Left ventricle myocardium inferior (tissue), 1 donor: ENCODE measurements at regions not wholly inside any gene's neighbourhood (a gene's known extent, or its start where the extent isn't known, plus 50 kb on each side); places are given as distances from the start of the nearest gene placed in this dataset.

Experiments used
- DNase-seq: peaks from one replicate; pipeline ENCODE4 v3.0.0-alpha.2; 2020
- H3K27ac ChIP-seq: fragments of 200-600 bp; replicated peaks from 2 replicates; pipeline ENCODE4 v1.8.0; 2021
- H3K27me3 ChIP-seq: fragments of 200-600 bp; 2 replicates; pipeline ENCODE4 v1.8.0; 2021; ENCODE audit warnings: low read depth
- H3K36me3 ChIP-seq: fragments of 200-600 bp; 2 replicates; pipeline ENCODE4 v1.8.0; 2021
- H3K4me1 ChIP-seq: fragments of 200-600 bp; 2 replicates; pipeline ENCODE4 v1.8.0; 2021
- H3K4me3 ChIP-seq: fragments of 200-600 bp; 2 replicates; pipeline ENCODE4 v1.8.0; 2021; ENCODE audit warnings: mild to moderate bottlenecking, moderate library complexity
- H3K9me3 ChIP-seq: fragments of 200-600 bp; replicated peaks from 2 replicates; pipeline ENCODE4 v1.8.0; 2021
- intact Hi-C: fragments of 100-400 bp; cut with micrococcal nuclease; formaldehyde crosslinking; loops from one replicate; pipeline ENCODE4 v1.11.0; 2022
- TF ChIP-seq, protein P1 (sequence below): fragments of 200-600 bp; IDR thresholded peaks from 2 replicates; pipeline ENCODE4 v1.8.0; 2021; ENCODE audit warnings: antibody characterized with exemption, mild to moderate bottlenecking, borderline replicate concordance
- donor health status: DM: no; HTN: yes; CAD: no; lungs with severe emphysema.

DNA sequence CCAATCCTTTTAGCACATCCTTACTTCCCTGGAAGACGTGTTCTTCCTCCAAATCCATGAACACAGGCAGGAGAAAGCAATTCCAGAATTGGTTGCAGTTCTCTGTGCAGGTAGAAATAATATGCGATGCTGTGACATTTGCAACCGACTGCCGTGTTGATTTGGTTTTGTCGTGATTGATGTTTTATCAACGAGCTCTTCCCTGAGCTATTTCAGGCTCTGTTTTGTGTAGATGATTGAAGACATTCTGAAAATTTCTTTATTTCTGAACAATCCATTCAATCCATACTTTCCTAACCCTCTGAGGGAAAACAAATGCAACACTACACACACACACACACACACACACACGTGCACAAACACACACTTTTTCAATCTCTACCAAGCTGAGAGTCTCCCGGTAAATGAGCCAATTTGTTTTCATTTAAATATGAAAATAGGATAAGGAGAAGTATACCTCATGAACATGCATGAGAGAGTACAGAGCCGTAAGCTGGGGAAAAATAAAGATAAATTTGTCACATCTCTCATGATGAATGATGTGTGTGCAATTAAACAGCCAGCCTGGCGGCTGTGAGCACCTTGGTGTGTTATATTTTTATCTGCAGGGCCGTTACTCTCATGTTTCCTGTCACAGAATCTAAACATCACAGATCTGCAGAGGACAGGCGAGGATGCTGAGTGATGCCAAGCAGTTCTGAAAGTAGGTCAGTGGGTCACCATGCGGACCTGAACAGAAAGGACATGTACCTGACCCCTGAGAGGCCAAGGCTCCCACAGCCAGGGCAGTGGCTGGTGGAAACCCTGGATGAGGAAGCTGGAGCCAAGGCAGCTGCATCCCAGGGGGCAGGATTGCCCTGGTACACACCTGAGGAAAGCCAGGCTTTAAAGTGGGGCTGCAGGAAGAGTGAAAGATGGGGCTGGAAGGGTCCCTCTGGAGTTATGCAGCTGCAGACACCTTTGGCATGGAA is 64.8 kb downstream of the PDCL3 start:
- intact Hi-C loops, result no loop called here
- no peak overlapping the region for H3K27ac ChIP-seq
- no peaks in the 10 kb centered on the region for H3K36me3 ChIP-seq
- H3K27me3 ChIP-seq, result peaks cover 10% of the 10 kb centered on the region
- H3K4me1 ChIP-seq, result no peaks in the 10 kb centered on the region
- TF ChIP-seq, protein P1, sequence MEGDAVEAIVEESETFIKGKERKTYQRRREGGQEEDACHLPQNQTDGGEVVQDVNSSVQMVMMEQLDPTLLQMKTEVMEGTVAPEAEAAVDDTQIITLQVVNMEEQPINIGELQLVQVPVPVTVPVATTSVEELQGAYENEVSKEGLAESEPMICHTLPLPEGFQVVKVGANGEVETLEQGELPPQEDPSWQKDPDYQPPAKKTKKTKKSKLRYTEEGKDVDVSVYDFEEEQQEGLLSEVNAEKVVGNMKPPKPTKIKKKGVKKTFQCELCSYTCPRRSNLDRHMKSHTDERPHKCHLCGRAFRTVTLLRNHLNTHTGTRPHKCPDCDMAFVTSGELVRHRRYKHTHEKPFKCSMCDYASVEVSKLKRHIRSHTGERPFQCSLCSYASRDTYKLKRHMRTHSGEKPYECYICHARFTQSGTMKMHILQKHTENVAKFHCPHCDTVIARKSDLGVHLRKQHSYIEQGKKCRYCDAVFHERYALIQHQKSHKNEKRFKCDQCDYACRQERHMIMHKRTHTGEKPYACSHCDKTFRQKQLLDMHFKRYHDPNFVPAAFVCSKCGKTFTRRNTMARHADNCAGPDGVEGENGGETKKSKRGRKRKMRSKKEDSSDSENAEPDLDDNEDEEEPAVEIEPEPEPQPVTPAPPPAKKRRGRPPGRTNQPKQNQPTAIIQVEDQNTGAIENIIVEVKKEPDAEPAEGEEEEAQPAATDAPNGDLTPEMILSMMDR, result no peak
- H3K4me3 ChIP-seq, result no peak overlapping the region
- no peak for DNase-seq
- H3K9me3 ChIP-seq, result no peaks in the 10 kb centered on the region

DNA sequence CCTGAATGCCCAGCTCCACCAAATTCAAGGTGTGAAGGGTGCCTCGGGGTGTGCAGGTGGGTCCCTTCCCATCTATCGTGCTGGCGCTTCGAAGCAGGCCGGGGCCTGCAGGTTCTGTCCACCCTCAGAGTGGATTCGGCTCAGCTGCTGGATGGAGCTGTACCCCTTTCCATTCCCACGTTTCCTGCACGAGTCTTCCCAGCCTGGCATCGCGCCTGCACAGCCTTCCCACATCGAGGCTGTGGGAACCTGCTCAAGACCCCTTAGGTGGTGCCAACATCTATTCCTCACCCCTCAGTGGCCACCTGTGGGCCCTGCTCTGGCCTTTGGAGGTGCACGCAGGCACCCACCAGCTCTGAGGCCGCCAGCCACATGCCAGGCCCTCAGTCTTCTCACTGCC is 65.7 kb downstream of the PDCL3 start:
- H3K9me3 ChIP-seq, result no peaks in the 10 kb centered on the region
- H3K27ac ChIP-seq, result no peak overlapping the region
- H3K4me1 ChIP-seq, result no peaks in the 10 kb centered on the region
- intact Hi-C loops, result no loop called here
- peaks cover 10% of the 10 kb centered on the region for H3K27me3 ChIP-seq
- TF ChIP-seq, protein P1, result no peak
- DNase-seq, result no peak
- no peak overlapping the region for H3K4me3 ChIP-seq
- no peaks in the 10 kb centered on the region for H3K36me3 ChIP-seq

DNA sequence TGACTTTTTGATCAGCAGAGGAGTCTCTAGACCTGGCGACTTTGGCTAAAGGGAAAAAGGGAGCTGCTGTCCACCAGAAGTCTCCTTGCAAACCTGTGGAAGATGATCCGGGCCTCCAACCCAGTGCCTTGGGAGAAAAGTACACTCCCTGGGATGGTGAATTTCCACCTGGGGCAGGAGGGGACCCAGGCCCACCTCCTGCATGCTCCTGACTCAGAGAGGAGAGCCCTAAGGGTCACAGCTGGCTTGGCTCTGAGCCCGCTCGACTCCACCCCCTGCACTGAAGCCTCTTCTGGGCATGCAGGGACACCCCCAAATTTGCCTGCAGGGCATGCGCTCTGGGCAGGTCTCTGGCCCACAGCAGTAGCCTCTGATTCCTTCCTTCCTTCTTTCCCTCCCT is 66.5 kb downstream of the PDCL3 start:
- no peaks in the 10 kb centered on the region for H3K36me3 ChIP-seq
- intact Hi-C loops, result no loop called here
- no peaks in the 10 kb centered on the region for H3K9me3 ChIP-seq
- no peak overlapping the region for H3K4me3 ChIP-seq
- DNase-seq, result no peak
- peaks cover 10% of the 10 kb centered on the region for H3K27me3 ChIP-seq
- TF ChIP-seq, protein P1, result no peak
- H3K4me1 ChIP-seq, result no peaks in the 10 kb centered on the region
- H3K27ac ChIP-seq, result no peak overlapping the region

DNA sequence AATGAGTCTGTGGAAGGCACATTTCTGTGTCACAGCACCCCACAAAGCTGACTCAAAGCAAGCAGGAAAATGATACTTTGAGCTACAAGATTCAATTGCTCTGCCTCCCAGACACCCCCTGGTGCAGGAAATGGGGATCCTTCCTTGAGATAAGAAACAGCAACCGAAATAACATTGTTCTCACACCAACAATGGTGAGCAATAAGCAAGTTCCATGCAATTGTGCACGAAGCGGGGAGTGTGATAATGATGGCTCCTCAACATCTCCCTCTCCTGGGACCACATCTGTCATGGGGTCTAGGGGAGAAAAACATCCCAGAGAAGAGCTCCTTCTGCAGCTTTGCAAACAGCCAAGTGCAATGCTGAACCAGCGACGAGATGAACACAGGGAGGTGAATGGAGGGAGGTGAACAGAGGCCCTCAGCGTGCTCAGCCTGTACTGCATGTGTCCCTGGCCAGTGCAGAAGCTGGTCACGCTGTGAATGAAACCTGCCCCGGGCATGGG is 67.7 kb downstream of the PDCL3 start:
- Histone ChIP-seq H3K36me3 (no peaks in the 10 kb centered on the region), H3K4me1 (no peaks in the 10 kb centered on the region), H3K9me3 (no peaks in the 10 kb centered on the region), H3K27ac (no peak overlapping the region), H3K4me3 (no peak overlapping the region), H3K27me3 (peaks cover 10% of the 10 kb centered on the region)
- no peak for DNase-seq
- TF ChIP-seq, protein P1, result no peak
- intact Hi-C loops, result no loop called here

DNA sequence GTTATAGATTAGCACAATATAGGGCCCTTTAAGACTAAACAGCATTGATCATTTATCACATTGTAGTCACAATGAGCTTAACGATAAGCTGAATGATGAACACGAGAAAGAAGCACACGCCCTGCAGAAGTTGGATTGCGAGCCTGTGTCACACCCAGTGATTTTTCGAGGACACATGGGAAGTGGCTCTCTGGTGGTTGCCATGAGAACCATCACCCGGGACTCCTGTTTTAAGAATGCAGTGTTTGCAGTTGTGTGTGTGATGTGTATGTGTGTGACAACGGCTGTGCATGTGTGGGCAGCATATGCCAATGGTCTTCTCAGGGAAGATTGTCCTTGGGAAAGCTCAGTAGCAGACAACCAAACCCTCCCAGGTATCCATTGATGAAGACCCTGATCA is 69.2 kb downstream of the PDCL3 start:
- intact Hi-C loops, result no loop called here
- TF ChIP-seq, protein P1, result no peak
- Histone ChIP-seq H3K4me1 (no peaks in the 10 kb centered on the region), H3K9me3 (no peaks in the 10 kb centered on the region), H3K27ac (no peak overlapping the region), H3K36me3 (no peaks in the 10 kb centered on the region), H3K4me3 (no peak overlapping the region), H3K27me3 (peaks cover 10% of the 10 kb centered on the region)
- no peak for DNase-seq
